ENCODE measurements at regions not wholly inside any gene's neighbourhood (a gene's known extent, or its start where the extent isn't known, plus 50 kb on each side); places are given as distances from the start of the nearest gene placed in this dataset.

- H3K27me3 ChIP-seq = no peaks in the 10 kb centered on the region
- WGBS, 2 donors = 68 to 71% methylated on average over 3 of the region's 3 CpGs
- no peak for DNase-seq
- no peaks in the 10 kb centered on the region for H3K9me3 ChIP-seq
- ATAC-seq (ENCODE audit: low FRiP score in 2 of 2) = no peak
- no peak overlapping the region for H3K27ac ChIP-seq
- no peak overlapping the region for H3K4me3 ChIP-seq
- TF ChIP-seq POLR2AphosphoS5 (IDR thresholded peaks at IDR 0.05) (no peak), CTCF (IDR thresholded peaks at IDR 0.05) (no peak), EP300 (IDR thresholded peaks at IDR 0.05) (no peak), POLR2A (IDR thresholded peaks at IDR 0.05) (no peak)
- H3K36me3 ChIP-seq = no peaks in the 10 kb centered on the region
- no peaks in the 10 kb centered on the region for H3K4me1 ChIP-seq
Observed at GRCh38 chr12:108078428-108078827, 50.7 kb upstream of the WSCD2 start.

Small RNA genes lying in the stretch of these regions (small RNA-seq; reads per million reads assigned to genes)
- gene AC126177.5 = 0 reads per million in 4 donors

All from upper lobe of left lung (tissue), 6 donors.